EL (cell line): ENCODE measurements at regions not wholly inside any gene's neighbourhood (a gene's known extent, or its start where the extent isn't known, plus 50 kb on each side); places are given as distances from the start of the nearest gene placed in this dataset.

Source experiments
- DNase-seq: peaks from one replicate; pipeline ENCODE4 v3.0.0-alpha.2; 2016

- peak; percentile 82 for DNase-seq
These were observed 64.4 kb upstream of the TM9SF2 start for GRCh38 chr13:99436686-99437416.

DNA sequence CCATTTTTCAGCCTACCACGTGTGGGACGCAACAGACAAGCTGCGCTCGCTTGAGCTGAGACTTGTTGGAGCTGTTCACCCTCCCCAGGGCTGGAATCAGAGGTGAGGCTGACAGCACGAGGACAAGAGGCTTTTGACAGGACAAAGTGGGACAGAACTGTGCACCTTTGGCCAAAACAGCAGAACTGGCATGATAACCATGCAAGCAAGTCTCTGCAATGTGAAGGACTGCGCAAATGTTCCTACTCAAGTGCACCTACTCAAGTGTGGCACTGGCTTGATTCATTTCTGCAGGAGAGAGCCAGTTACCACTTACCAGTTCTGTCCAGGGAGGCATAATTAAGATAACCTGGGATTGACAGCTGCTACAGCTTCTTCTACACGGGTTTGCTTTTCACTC is 62.2 kb upstream of the TM9SF2 start:
- no peak for DNase-seq

DNA sequence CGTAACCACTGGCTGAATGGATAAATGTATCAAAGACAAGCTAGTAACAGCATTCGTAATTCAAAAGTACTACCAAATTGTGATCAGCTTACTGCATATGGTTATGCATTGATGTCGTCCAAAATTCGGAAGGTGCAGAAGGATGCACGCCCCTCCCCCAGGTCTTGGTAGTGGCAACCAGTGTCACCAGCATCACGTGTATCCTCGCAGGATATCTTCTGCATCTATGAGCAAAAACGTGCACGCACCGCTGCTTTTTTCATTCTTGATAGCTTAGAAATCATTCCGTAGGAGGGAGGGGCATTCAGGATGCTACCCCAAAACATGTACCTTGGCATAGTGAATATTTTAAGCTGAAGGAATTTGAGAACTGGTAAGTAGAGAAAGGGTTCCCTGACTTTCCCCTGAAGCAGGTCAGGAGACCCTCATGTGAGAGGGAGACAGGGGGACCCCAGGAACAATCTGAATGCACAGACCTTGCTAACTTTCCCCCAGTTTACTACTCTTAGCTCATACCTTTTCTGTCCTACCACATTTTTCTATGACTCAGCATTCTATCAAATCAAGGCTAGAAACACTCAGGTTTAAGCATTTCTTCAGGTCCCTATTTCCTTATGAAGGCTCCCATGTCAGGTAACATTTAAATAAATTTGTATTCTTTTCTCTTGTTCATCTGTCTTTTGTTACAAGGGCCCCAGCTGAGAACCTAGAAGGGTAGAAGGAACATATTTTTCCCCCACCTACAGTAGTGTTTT is 61.2 kb upstream of the TM9SF2 start:
- no peak for DNase-seq

DNA sequence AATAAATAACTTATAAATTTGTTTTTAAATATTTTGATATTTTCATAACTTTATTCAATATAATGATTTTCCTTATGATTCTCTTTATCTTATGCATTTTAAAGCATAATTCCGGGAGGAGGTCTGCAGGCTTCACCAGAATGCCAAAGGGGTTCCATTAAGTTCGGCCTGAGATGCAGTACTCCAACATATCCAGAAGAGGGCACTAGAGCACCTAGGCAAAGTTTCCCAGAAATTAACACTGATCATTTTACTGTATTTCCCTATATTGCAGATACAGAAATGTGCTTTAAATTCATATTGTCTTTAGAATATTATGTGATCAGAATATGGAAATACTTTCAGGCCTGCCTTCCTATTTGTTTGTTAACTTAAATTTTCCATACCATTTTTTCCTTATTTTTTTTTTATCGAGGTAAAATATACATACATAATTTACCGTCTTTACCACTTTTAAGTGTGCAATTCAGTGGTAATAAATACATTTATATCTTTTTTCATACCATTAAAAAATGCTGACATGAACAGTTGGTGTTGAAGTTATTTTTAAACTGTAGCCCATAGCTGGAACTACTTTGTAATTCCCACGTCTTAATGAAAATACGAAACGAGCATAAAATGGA is 58.9 kb upstream of the TM9SF2 start:
- DNase-seq = peak; percentile 47

DNA sequence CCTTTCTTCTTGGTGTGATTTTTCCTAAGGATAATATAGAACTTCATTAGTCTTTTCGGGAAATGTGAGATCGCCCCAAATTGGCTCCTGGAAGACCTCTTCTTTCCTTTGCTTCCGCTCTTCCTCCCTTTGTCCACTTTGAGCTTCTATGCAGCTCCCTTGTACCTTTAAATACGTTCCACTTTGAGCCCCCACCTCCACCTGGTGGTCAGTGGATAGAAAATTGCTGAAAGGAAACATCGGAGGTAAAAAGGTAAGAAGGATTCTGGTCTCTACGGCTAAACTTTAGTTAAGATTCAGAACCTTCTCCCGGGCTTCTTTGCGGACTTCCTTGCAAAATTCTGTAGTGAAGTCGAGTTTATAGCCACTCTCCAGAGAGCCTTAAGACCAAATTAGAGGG is 55.0 kb upstream of the TM9SF2 start:
- no peak for DNase-seq

GRCh38 chr13:99448546-99448945 is 52.7 kb upstream of the TM9SF2 start:
- no peak for DNase-seq

DNA sequence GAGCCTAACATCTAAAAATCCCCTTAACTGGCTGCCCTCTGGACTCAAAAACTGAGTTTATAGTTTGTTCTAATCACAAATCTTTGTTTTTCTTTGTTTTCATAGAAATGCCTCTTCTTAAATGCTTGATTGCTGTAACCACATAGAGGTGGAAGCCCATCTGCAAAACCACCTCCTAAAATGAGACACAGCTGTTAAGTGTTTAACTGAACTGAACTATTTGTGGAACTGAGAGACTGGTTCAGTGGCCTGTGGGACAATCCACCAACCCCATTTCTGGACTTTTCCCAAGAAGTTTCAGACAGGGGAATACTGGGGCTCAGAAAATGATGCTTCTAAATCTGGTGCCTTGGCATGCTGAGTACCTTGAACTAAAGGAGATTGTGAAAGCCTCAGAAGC is 50.9 kb upstream of the TM9SF2 start:
- DNase-seq = no peak
